Spleen (tissue), 7 donors: ENCODE measurements at regions not wholly inside any gene's neighbourhood (a gene's known extent, or its start where the extent isn't known, plus 50 kb on each side); places are given as distances from the start of the nearest gene placed in this dataset.

Experiments
- CTCF ChIP-seq, 11 experiments: fragments of 200-600 bp in 7 of 11; fragments of 450-650 bp in 4 of 11; sonication (generic) in 4 of 11; IDR thresholded peaks in 8 of 11; conservative IDR thresholded peaks in 3 of 11; 1 replicate in 7 of 11; 2 replicates in 4 of 11; pipeline versions ENCODE4 v1.4.0 to v1.8.0; 2016 to 2021; ENCODE audit warnings: antibody characterized with exemption in 11 of 11, inconsistent platforms in 4 of 11, mild to moderate bottlenecking in 1 of 11
- POLR2AphosphoS5 ChIP-seq, 3 donors: sonication (generic); formaldehyde crosslinking; IDR thresholded peaks; one replicate each; pipeline ENCODE4 v1.5.1; 2017; ENCODE audit warnings: antibody characterized with exemption in 3 of 3
- donor health status: DM: no; HTN: no; CAD: no; lungs with moderate emphysema.
- donor health status: DM: no; HTN: no; CAD: no.
- donor health status: DM: no; HTN: no; CAD: no.

GRCh38 chr5:153099328-153099727 lies 391.1 kb upstream of the GRIA1 start:
- TF ChIP-seq CTCF (IDR thresholded peaks at IDR 0.05 in 8 of 11, conservative IDR thresholded peaks at IDR 0.05 in 3 of 11) = no peak
- no peak for TF ChIP-seq POLR2AphosphoS5 (IDR thresholded peaks at IDR 0.05)
